Left lung (tissue), 4 donors: ENCODE measurements at regions not wholly inside any gene's neighbourhood (a gene's known extent, or its start where the extent isn't known, plus 50 kb on each side); places are given as distances from the start of the nearest gene placed in this dataset.
A peak's percentile ranks its signal among the peaks of the same experiment; 100 is the strongest.

Experiments
- ATAC-seq: fragments of 200-7000 bp; cut with Tn5 transposase; one replicate; pipeline ENCODE4 v1.9.1; 2020; ENCODE audit warnings: moderate library complexity
- DNase-seq, 4 donors: peaks; one replicate each; pipeline ENCODE4 v3.0.0-alpha.2; 2013 to 2020
- H3K27ac ChIP-seq, 2 donors: fragments of 200-600 bp; sonication (generic) in 1 of 2; one replicate each; pipeline versions ENCODE4 v1.5.0 to v1.8.0; 2020 to 2021
- H3K27me3 ChIP-seq, 2 donors: fragments of 200-600 bp; sonication (generic) in 1 of 2; one replicate each; pipeline versions ENCODE4 v1.5.0 to v1.8.0; 2020 to 2021
- H3K36me3 ChIP-seq, 2 donors: fragments of 200-600 bp; sonication (generic) in 1 of 2; one replicate each; pipeline versions ENCODE4 v1.5.0 to v1.8.0; 2020 to 2021
- H3K4me1 ChIP-seq, 2 donors: fragments of 200-600 bp; one replicate each; pipeline ENCODE4 v1.8.0; 2021
- H3K4me3 ChIP-seq, 2 donors: fragments of 200-600 bp; sonication (generic) in 1 of 2; one replicate each; pipeline versions ENCODE4 v1.5.0 to v1.8.0; 2020 to 2021; ENCODE audit warnings: mild to moderate bottlenecking in 1 of 2
- H3K9me3 ChIP-seq, 2 donors: fragments of 200-600 bp; sonication (generic) in 1 of 2; one replicate each; pipeline versions ENCODE4 v1.5.0 to v1.8.0; 2020 to 2021
- CTCF ChIP-seq, 2 donors: fragments of 200-600 bp; sonication (generic) in 1 of 2; IDR thresholded peaks; one replicate each; pipeline versions ENCODE4 v1.5.0 to v1.8.0; 2021; ENCODE audit warnings: antibody characterized with exemption in 2 of 2
- intact Hi-C, 2 donors: fragments of 100-400 bp; cut with DNase I; formaldehyde crosslinking; loops; one replicate each; pipeline versions ENCODE4 v1.11.2 to v1.14.2; 2022
- donor health status: DM: no; HTN: yes; CAD: no.
- donor health status: DM: no; HTN: no; CAD: no.

GRCh38 chr15:69593981-69594966 lies 141.7 kb downstream of the RPLP1 start:
- H3K4me3 ChIP-seq: no peak overlapping the region
- ATAC-seq: peak; percentile 77
- peak overlapping the region; percentile 61 to 77 for H3K27ac ChIP-seq
- no peak for TF ChIP-seq CTCF (IDR thresholded peaks at IDR 0.05)
- no peaks in the 10 kb centered on the region for H3K36me3 ChIP-seq
- peaks cover 0 to 15% of the 10 kb centered on the region in 2 donors for H3K27me3 ChIP-seq
- H3K4me1 ChIP-seq: peaks cover 19 to 33% of the 10 kb centered on the region in 2 donors
- peak; percentile 60 to 91 (median 90) for DNase-seq
- intact Hi-C loops: no loop called here
- H3K9me3 ChIP-seq: no peaks in the 10 kb centered on the region

GRCh38 chr15:69595009-69595791 lies 142.6 kb downstream of the RPLP1 start:
- Histone ChIP-seq H3K27ac (peak overlapping the region; percentile 61 to 77), H3K36me3 (no peaks in the 10 kb centered on the region), H3K27me3 (peaks cover 0 to 15% of the 10 kb centered on the region in 2 donors), H3K9me3 (no peaks in the 10 kb centered on the region), H3K4me1 (peaks cover 19 to 33% of the 10 kb centered on the region in 2 donors), H3K4me3 (no peak overlapping the region)
- no peak for TF ChIP-seq CTCF (IDR thresholded peaks at IDR 0.05)
- DNase-seq: peak; percentile 28 to 81 (median 59)
- ATAC-seq: peak; percentile 58
- intact Hi-C loops: no loop called here

GRCh38 chr15:69597061-69597592 lies 144.5 kb downstream of the RPLP1 start:
- Histone ChIP-seq H3K4me1 (peaks cover 19 to 33% of the 10 kb centered on the region in 2 donors), H3K36me3 (no peaks in the 10 kb centered on the region), H3K27ac (no peak overlapping the region), H3K9me3 (no peaks in the 10 kb centered on the region), H3K27me3 (peaks cover 0 to 15% of the 10 kb centered on the region in 2 donors), H3K4me3 (no peak overlapping the region)
- intact Hi-C loops: no loop called here
- ATAC-seq (no peak), DNase-seq (no peak)
- no peak for TF ChIP-seq CTCF (IDR thresholded peaks at IDR 0.05)

- intact Hi-C loops: no loop called here
- ATAC-seq: no peak
- H3K27me3 ChIP-seq: peaks cover 0 to 15% of the 10 kb centered on the region in 2 donors
Measured at GRCh38 chr15:69599271-69599670, 146.7 kb downstream of the RPLP1 start.

More at GRCh38 chr15:69599271-69599670, 146.7 kb downstream of the RPLP1 start:
- H3K9me3 ChIP-seq: no peaks in the 10 kb centered on the region
- TF ChIP-seq CTCF (IDR thresholded peaks at IDR 0.05): no peak
- no peak for DNase-seq
- H3K4me1 ChIP-seq: peaks cover 17 to 20% of the 10 kb centered on the region in 2 donors
- H3K4me3 ChIP-seq: no peak overlapping the region
- H3K36me3 ChIP-seq: no peaks in the 10 kb centered on the region
- H3K27ac ChIP-seq: no peak overlapping the region
